ENCODE measurements at regions not wholly inside any gene's neighbourhood (a gene's known extent, or its start where the extent isn't known, plus 50 kb on each side); places are given as distances from the start of the nearest gene placed in this dataset.
A peak's percentile ranks its signal among the peaks of the same experiment; 100 is the strongest.

GRCh38 chr17:77266891-77267341, 126.1 kb downstream of the SEC14L1 start:
- no peak for ATAC-seq
- no peaks in the 10 kb centered on the region for H3K9me3 Mint-ChIP-seq

GRCh38 chr17:77269696-77270681, 129.2 kb downstream of the SEC14L1 start:
- Mint-ChIP-seq H3K4me1 (ENCODE audit: low read depth in 2 of 2) (peaks cover 0 to 2% of the 10 kb centered on the region in 2 donors), H3K27ac (no peak overlapping the region), H3K36me3 (no peaks in the 10 kb centered on the region), H3K4me3 (no peak overlapping the region), H3K9me3 (no peaks in the 10 kb centered on the region), H3K27me3 (peaks cover 6 to 7% of the 10 kb centered on the region in 2 donors)
- DNase-seq (ENCODE audit: low spot score) (no peak), ATAC-seq (no peak)

More at GRCh38 chr17:77266891-77267341, 126.1 kb downstream of the SEC14L1 start:
- DNase-seq (ENCODE audit: low spot score) = no peak
- Mint-ChIP-seq H3K27me3 (peaks cover 2 to 7% of the 10 kb centered on the region in 2 donors), H3K36me3 (no peaks in the 10 kb centered on the region), H3K4me1 (ENCODE audit: low read depth in 2 of 2) (no peaks in the 10 kb centered on the region), H3K4me3 (no peak overlapping the region), H3K27ac (no peak overlapping the region)

GRCh38 chr17:77271411-77271810, 130.6 kb downstream of the SEC14L1 start:
- Mint-ChIP-seq H3K9me3 (no peaks in the 10 kb centered on the region), H3K36me3 (no peaks in the 10 kb centered on the region), H3K27me3 (peaks cover 4 to 7% of the 10 kb centered on the region in 2 donors), H3K27ac (no peak overlapping the region), H3K4me1 (ENCODE audit: low read depth in 2 of 2) (peaks cover 0 to 2% of the 10 kb centered on the region in 2 donors), H3K4me3 (no peak overlapping the region)
- no peak for DNase-seq (ENCODE audit: low spot score)
- no peak for ATAC-seq

GRCh38 chr17:77273397-77274085, 132.8 kb downstream of the SEC14L1 start:
- Mint-ChIP-seq H3K4me3 (no peak overlapping the region), H3K27ac (no peak overlapping the region), H3K9me3 (no peaks in the 10 kb centered on the region), H3K36me3 (no peaks in the 10 kb centered on the region), H3K4me1 (ENCODE audit: low read depth in 2 of 2) (peaks cover 0 to 2% of the 10 kb centered on the region in 2 donors), H3K27me3 (peaks cover 7% of the 10 kb centered on the region in 2 donors)
- ATAC-seq (peak; percentile 40 to 75), DNase-seq (ENCODE audit: low spot score) (no peak)

- H3K4me3 Mint-ChIP-seq = no peak overlapping the region
- peaks cover 7% of the 10 kb centered on the region in 2 donors for H3K27me3 Mint-ChIP-seq
- H3K4me1 Mint-ChIP-seq (ENCODE audit: low read depth in 2 of 2) = peaks cover 0 to 2% of the 10 kb centered on the region in 2 donors
- H3K36me3 Mint-ChIP-seq = no peaks in the 10 kb centered on the region
- peak in 1 of 2 donors; percentile 51 for ATAC-seq
- H3K27ac Mint-ChIP-seq = no peak overlapping the region
- H3K9me3 Mint-ChIP-seq = no peaks in the 10 kb centered on the region
- no peak for DNase-seq (ENCODE audit: low spot score)
Measured at GRCh38 chr17:77274096-77274845, 133.5 kb downstream of the SEC14L1 start.

- Mint-ChIP-seq H3K27me3 (peaks cover 23% of the 10 kb centered on the region in 2 donors), H3K27ac (peak overlapping the region; percentile 7 to 13), H3K9me3 (no peaks in the 10 kb centered on the region)
Measured at GRCh38 chr17:77279448-77280303, 138.9 kb downstream of the SEC14L1 start.

GRCh38 chr17:77280304-77281121, 139.7 kb downstream of the SEC14L1 start:
- Mint-ChIP-seq H3K36me3 (no peaks in the 10 kb centered on the region), H3K4me3 (peak overlapping the region; percentile 55), H3K27ac (peak overlapping the region; percentile 7 to 13), H3K9me3 (no peaks in the 10 kb centered on the region), H3K27me3 (peaks cover 23% of the 10 kb centered on the region in 2 donors), H3K4me1 (ENCODE audit: low read depth in 2 of 2) (peaks cover 13 to 16% of the 10 kb centered on the region in 2 donors)
- ATAC-seq = no peak
- DNase-seq (ENCODE audit: low spot score) = no peak

More at GRCh38 chr17:77279448-77280303, 138.9 kb downstream of the SEC14L1 start:
- no peak for DNase-seq (ENCODE audit: low spot score)
- Mint-ChIP-seq H3K4me3 (peak overlapping the region; percentile 55), H3K4me1 (ENCODE audit: low read depth in 2 of 2) (peaks cover 13 to 16% of the 10 kb centered on the region in 2 donors), H3K36me3 (no peaks in the 10 kb centered on the region)
- ATAC-seq = no peak

GRCh38 chr17:77281122-77281903, 140.5 kb downstream of the SEC14L1 start:
- ATAC-seq (peak; percentile 88 to 90), DNase-seq (ENCODE audit: low spot score) (peak; percentile 65)
- peak overlapping the region; percentile 66 to 69 for H3K27ac Mint-ChIP-seq
- H3K4me3 Mint-ChIP-seq = peak overlapping the region; percentile 74
- H3K36me3 Mint-ChIP-seq = no peaks in the 10 kb centered on the region
- H3K4me1 Mint-ChIP-seq (ENCODE audit: low read depth in 2 of 2) = peaks cover 16% of the 10 kb centered on the region in 2 donors
- peaks cover 23 to 26% of the 10 kb centered on the region in 2 donors for H3K27me3 Mint-ChIP-seq
- H3K9me3 Mint-ChIP-seq = no peaks in the 10 kb centered on the region

GRCh38 chr17:77281904-77282367, 141.2 kb downstream of the SEC14L1 start:
- peaks cover 23 to 26% of the 10 kb centered on the region in 2 donors for H3K27me3 Mint-ChIP-seq
- DNase-seq (ENCODE audit: low spot score) = no peak
- no peaks in the 10 kb centered on the region for H3K36me3 Mint-ChIP-seq
- no peak for ATAC-seq
- peaks cover 16% of the 10 kb centered on the region in 2 donors for H3K4me1 Mint-ChIP-seq (ENCODE audit: low read depth in 2 of 2)
- peak overlapping the region; percentile 74 for H3K4me3 Mint-ChIP-seq
- no peaks in the 10 kb centered on the region for H3K9me3 Mint-ChIP-seq
- H3K27ac Mint-ChIP-seq = peak overlapping the region; percentile 66 to 69

GRCh38 chr17:77282524-77283515, 142.1 kb downstream of the SEC14L1 start:
- H3K36me3 Mint-ChIP-seq = no peaks in the 10 kb centered on the region
- DNase-seq (ENCODE audit: low spot score) (no peak), ATAC-seq (no peak)
- peaks cover 16% of the 10 kb centered on the region in 2 donors for H3K4me1 Mint-ChIP-seq (ENCODE audit: low read depth in 2 of 2)
- H3K9me3 Mint-ChIP-seq = no peaks in the 10 kb centered on the region
- peak overlapping the region; percentile 66 to 69 for H3K27ac Mint-ChIP-seq
- peaks cover 23% of the 10 kb centered on the region in 2 donors for H3K27me3 Mint-ChIP-seq
- H3K4me3 Mint-ChIP-seq = peak overlapping the region; percentile 74
